ENCODE measurements at regions not wholly inside any gene's neighbourhood (a gene's known extent, or its start where the extent isn't known, plus 50 kb on each side); places are given as distances from the start of the nearest gene placed in this dataset.

- no peak for DNase-seq
Observed at GRCh38 chr13:50700664-50701305, 142.7 kb downstream of the DLEU7 start.

GRCh38 chr13:50701469-50701868, 142.0 kb downstream of the DLEU7 start:
- DNase-seq = no peak

- no peak for DNase-seq
Observed at GRCh38 chr13:50706505-50706904, 137.0 kb downstream of the DLEU7 start.

GRCh38 chr13:50707628-50708027, 135.9 kb downstream of the DLEU7 start:
- no peak for DNase-seq

GRCh38 chr13:50708461-50708860, 135.0 kb downstream of the DLEU7 start:
- no peak for DNase-seq

GRCh38 chr13:50709058-50709457, 134.4 kb downstream of the DLEU7 start:
- DNase-seq = no peak

GRCh38 chr13:50711131-50711815, 132.2 kb downstream of the DLEU7 start:
- no peak for DNase-seq

- DNase-seq = no peak
Observed at GRCh38 chr13:50711996-50712395, 131.5 kb downstream of the DLEU7 start.

GRCh38 chr13:50712456-50712855, 131.0 kb downstream of the DLEU7 start:
- no peak for DNase-seq

GRCh38 chr13:50712881-50713280, 130.6 kb downstream of the DLEU7 start:
- no peak for DNase-seq

- peak in 1 of 51 donors; percentile 6 for DNase-seq
Observed at GRCh38 chr13:50713523-50714248, 129.8 kb downstream of the DLEU7 start.

- DNase-seq = peak in 1 of 51 donors; percentile 10
Observed at GRCh38 chr13:50714891-50715290, 128.6 kb downstream of the DLEU7 start.

- DNase-seq = peak in 27 of 51 donors; percentile 3 to 47 (median 17)
Observed at GRCh38 chr13:50715402-50716146, 127.9 kb downstream of the DLEU7 start.

GRCh38 chr13:50720861-50721671, 122.4 kb downstream of the DLEU7 start:
- no peak for DNase-seq

GRCh38 chr13:50721672-50721992, 121.9 kb downstream of the DLEU7 start:
- no peak for DNase-seq

- DNase-seq = no peak
Observed at GRCh38 chr13:50722440-50723125, 120.9 kb downstream of the DLEU7 start.

GRCh38 chr13:50724438-50724837, 119.1 kb downstream of the DLEU7 start:
- no peak for DNase-seq

- no peak for DNase-seq
Observed at GRCh38 chr13:50724913-50725312, 118.6 kb downstream of the DLEU7 start.

GRCh38 chr13:50726164-50726563, 117.3 kb downstream of the DLEU7 start:
- no peak for DNase-seq

- DNase-seq = no peak
Observed at GRCh38 chr13:50729177-50729576, 114.3 kb downstream of the DLEU7 start.
